Panc1 (cell line): ENCODE measurements at regions not wholly inside any gene's neighbourhood (a gene's known extent, or its start where the extent isn't known, plus 50 kb on each side); places are given as distances from the start of the nearest gene placed in this dataset.

Experiments used
- ATAC-seq: fragments of 200-7000 bp; cut with Tn5 transposase; 2 replicates; pipeline ENCODE4 v1.9.1; 2020; ENCODE audit warnings: mild to moderate bottlenecking, moderate library complexity
- BruUV-seq: library from RNA; stranded (reverse); fragments of 400-500 nt; replicated peaks from 2 replicates; lab custom pipeline; 2021; lab: Mats Ljungman, UMichigan
- CTCF ChIA-PET: fragments of 300-600 bp; sonication (Branson Sonifier 250); formaldehyde crosslinking; loops from one replicate; lab custom pipeline; 2022; ENCODE audit warnings: antibody characterized with exemption; lab: Charles Lee
- POLR2A ChIA-PET: fragments of 300-600 bp; sonication (Branson Sonifier 250); formaldehyde crosslinking; loops from one replicate; lab custom pipeline; 2022; ENCODE audit warnings: antibody characterized with exemption; lab: Charles Lee
- DNase-seq: peaks from one replicate; pipeline ENCODE4 v3.0.0-alpha.2; 2010; ENCODE audit warnings: low read depth, low spot score
- H3K27ac ChIP-seq: 2 replicates; pipeline ENCODE4 v1.5.1; 2011; ENCODE audit warnings: mild to moderate bottlenecking, low read length, inconsistent platforms
- H3K27me3 ChIP-seq: fragments of 200-500 bp; sonication (Bioruptor generic); 2 replicates; pipeline ENCODE4 v1.6.0; 2014; ENCODE audit warnings: low read length, inconsistent platforms; ENCODE audit not compliant: control insufficient read depth, insufficient read depth
- H3K36me3 ChIP-seq: fragments of 200-500 bp; sonication (Bioruptor generic); 2 replicates; pipeline ENCODE4 v1.5.1; 2014; ENCODE audit warnings: inconsistent platforms, mild to moderate bottlenecking, low read length, moderate library complexity; ENCODE audit not compliant: control insufficient read depth, insufficient read depth
- H3K4me1 ChIP-seq: 2 replicates; pipeline ENCODE4 v1.5.1; 2011; ENCODE audit warnings: inconsistent platforms, mild to moderate bottlenecking, low read length, moderate library complexity; ENCODE audit not compliant: control insufficient read depth, insufficient read depth
- H3K4me3 ChIP-seq, 2 experiments: 2 replicates each; pipeline ENCODE4 v1.5.1; 2011 to 2012; ENCODE audit warnings: low read depth in 2 of 2, low read length in 2 of 2, mild to moderate bottlenecking in 2 of 2, inconsistent platforms in 1 of 2, moderate library complexity in 1 of 2
- H3K9me3 ChIP-seq: fragments of 200-500 bp; sonication (Bioruptor generic); 2 replicates; pipeline ENCODE4 v1.5.1; 2014; ENCODE audit warnings: low read depth, mild to moderate bottlenecking, inconsistent platforms, low read length, moderate library complexity; ENCODE audit not compliant: control insufficient read depth, insufficient read depth
- CTCF ChIP-seq: fragments of 450-650 bp; IDR thresholded peaks from 2 replicates; pipeline ENCODE4 v1.5.1; 2017; ENCODE audit warnings: mild to moderate bottlenecking
- POLR2AphosphoS5 ChIP-seq: IDR thresholded peaks from 2 replicates; pipeline ENCODE4 v1.6.1; 2012; ENCODE audit warnings: mild to moderate bottlenecking, low read depth, low read length, moderate library complexity
- REST ChIP-seq, 2 experiments: IDR thresholded peaks; 2 replicates each; pipeline ENCODE4 v1.6.1; 2011 to 2012; ENCODE audit warnings: low read depth in 2 of 2, control low read depth in 1 of 2, low read length in 1 of 2, mild to moderate bottlenecking in 1 of 2, moderate library complexity in 1 of 2; ENCODE audit not compliant: insufficient read depth in 1 of 2
- SIN3A ChIP-seq: IDR thresholded peaks from 2 replicates; pipeline ENCODE4 v1.6.1; 2012; ENCODE audit warnings: low read depth, mild to moderate bottlenecking, low read length, moderate library complexity, borderline replicate concordance; ENCODE audit not compliant: insufficient read depth
- TCF7L2 ChIP-seq: IDR thresholded peaks from 2 replicates; pipeline ENCODE4 v1.6.1; 2011; ENCODE audit warnings: mild to moderate bottlenecking, low read depth, low read length, inconsistent platforms
- in situ Hi-C: cut with HindIII; loops from 2 replicates; pipeline ENCODE4 v1.10.0; 2016; ENCODE audit warnings: low sequenced_read_pairs, low pct_unique_long_range_greater_than_20kb
- intact Hi-C: fragments of 100-400 bp; cut with micrococcal nuclease; formaldehyde crosslinking; loops from one replicate; pipeline ENCODE4 v1.10.0; 2022; ENCODE audit not compliant: unreplicated experiment

- ATAC-seq: no peak
- Histone ChIP-seq H3K4me3 (no peak overlapping the region), H3K27me3 (peaks cover 6% of the 10 kb centered on the region; the same call in 1 of the 2 replicates), H3K4me1 (no peaks in the 10 kb centered on the region), H3K27ac (no peak overlapping the region), H3K9me3 (no peaks in the 10 kb centered on the region), H3K36me3 (no peaks in the 10 kb centered on the region)
- in situ Hi-C loops (no loop called here), intact Hi-C loops (no loop called here)
- ChIA-PET POLR2A (interaction anchor here (1.2 kb wide), 1 partner anchor 51 kb away, joined by 3 read pairs; no protein-coding TSS in a partner anchor), CTCF (no interaction called here)
- BruUV-seq: no TSS peak
- DNase-seq: no peak
- no peak for TF ChIP-seq TCF7L2
- TF ChIP-seq REST (IDR thresholded peaks at IDR 0.05; ENCODE audit: insufficient read depth in 1 of 2, low read depth in 2 of 2, low read length in 1 of 2): no peak
- no peak for TF ChIP-seq CTCF
- no peak for TF ChIP-seq POLR2AphosphoS5
- TF ChIP-seq SIN3A: no peak
Measured at GRCh38 chr12:113555226-113555625, 83.6 kb upstream of the LHX5 start.

- in situ Hi-C loops (no loop called here), intact Hi-C loops (no loop called here)
- ATAC-seq: no peak
- Histone ChIP-seq H3K9me3 (no peaks in the 10 kb centered on the region), H3K27me3 (no peaks in the 10 kb centered on the region; the same call in none of the 2 replicates), H3K4me3 (no peak overlapping the region), H3K36me3 (no peaks in the 10 kb centered on the region), H3K27ac (no peak overlapping the region), H3K4me1 (no peaks in the 10 kb centered on the region)
- DNase-seq: no peak
- ChIA-PET CTCF (no interaction called here), POLR2A (no interaction called here)
- no peak for TF ChIP-seq SIN3A
- no peak for TF ChIP-seq REST (IDR thresholded peaks at IDR 0.05; ENCODE audit: insufficient read depth in 1 of 2, low read depth in 2 of 2, low read length in 1 of 2)
- no peak for TF ChIP-seq CTCF
- TF ChIP-seq TCF7L2: no peak
- TF ChIP-seq POLR2AphosphoS5: no peak
- BruUV-seq: no TSS peak
Measured at GRCh38 chr12:113552760-113553159, 81.1 kb upstream of the LHX5 start.
